PFSK-1 (cell line): ENCODE measurements at regions not wholly inside any gene's neighbourhood (a gene's known extent, or its start where the extent isn't known, plus 50 kb on each side); places are given as distances from the start of the nearest gene placed in this dataset.

Experiments
- FOXP2 ChIP-seq: optimal IDR thresholded peaks from 2 replicates; pipeline ENCODE3; 2011; ENCODE audit warnings: borderline replicate concordance, control low read depth, inconsistent platforms; ENCODE audit not compliant: insufficient read depth; ENCODE audit errors: extremely low read length, extremely low read depth
- POLR2AphosphoS5 ChIP-seq: IDR thresholded peaks from 2 replicates; pipeline ENCODE4 v1.6.1; 2012; ENCODE audit warnings: low read depth, mild to moderate bottlenecking, control low read depth, low read length, moderate library complexity
- REST ChIP-seq, 2 experiments: IDR thresholded peaks; 2 replicates each; pipeline versions ENCODE4 v1.6.1 to v1.8.0; 2011 to 2012; ENCODE audit warnings: low read depth in 2 of 2, low read length in 2 of 2, control low read depth in 1 of 2, inconsistent platforms in 1 of 2, mild to moderate bottlenecking in 1 of 2, moderate library complexity in 1 of 2; ENCODE audit not compliant: insufficient read depth in 1 of 2
- SIN3A ChIP-seq: IDR thresholded peaks from 2 replicates; pipeline ENCODE4 v1.6.1; 2012; ENCODE audit warnings: mild to moderate bottlenecking, low read length, moderate library complexity, borderline replicate concordance; ENCODE audit not compliant: insufficient read depth
- TAF1 ChIP-seq: IDR thresholded peaks from 2 replicates; pipeline ENCODE4 v1.6.1; 2012; ENCODE audit warnings: low read length, control low read depth, borderline replicate concordance; ENCODE audit not compliant: insufficient read depth

GRCh38 chr6:141938664-141939063, 194.1 kb upstream of the GJE1 start:
- TF ChIP-seq REST (IDR thresholded peaks at IDR 0.05; ENCODE audit: insufficient read depth in 1 of 2, low read depth in 2 of 2, low read length in 2 of 2) (no peak), POLR2AphosphoS5 (no peak), TAF1 (no peak), SIN3A (no peak), FOXP2 (no peak)
